ENCODE measurements at regions not wholly inside any gene's neighbourhood (a gene's known extent, or its start where the extent isn't known, plus 50 kb on each side); places are given as distances from the start of the nearest gene placed in this dataset.
A peak's percentile ranks its signal among the peaks of the same experiment; 100 is the strongest.

- Histone ChIP-seq H3K36me3 (no peaks in the 10 kb centered on the region), H3K4me1 (no peaks in the 10 kb centered on the region), H3K9me3 (replicated peaks) (no peaks in the 10 kb centered on the region), H3K27ac (replicated peaks) (no peak overlapping the region), H3K27me3 (ENCODE audit: low read depth) (peaks cover 5% of the 10 kb centered on the region), H3K4me3 (no peak overlapping the region)
- no peak for TF ChIP-seq CTCF (IDR thresholded peaks at IDR 0.05; ENCODE audit: borderline replicate concordance)
- no peak for DNase-seq
- intact Hi-C loops (cut with micrococcal nuclease), result no loop called here
Measured at GRCh38 chr11:128022761-128023160, 564.6 kb downstream of the ETS1 start.

- no peak for DNase-seq
- H3K27ac ChIP-seq (replicated peaks), result no peak overlapping the region
- H3K4me1 ChIP-seq, result no peaks in the 10 kb centered on the region
- no peak for TF ChIP-seq CTCF (IDR thresholded peaks at IDR 0.05; ENCODE audit: borderline replicate concordance)
- no peaks in the 10 kb centered on the region for H3K36me3 ChIP-seq
- intact Hi-C loops (cut with micrococcal nuclease), result no loop called here
- H3K4me3 ChIP-seq, result no peak overlapping the region
- no peaks in the 10 kb centered on the region for H3K9me3 ChIP-seq (replicated peaks)
- H3K27me3 ChIP-seq (ENCODE audit: low read depth), result peaks cover 5% of the 10 kb centered on the region
Measured at GRCh38 chr11:128022007-128022368, 565.4 kb downstream of the ETS1 start.

DNA sequence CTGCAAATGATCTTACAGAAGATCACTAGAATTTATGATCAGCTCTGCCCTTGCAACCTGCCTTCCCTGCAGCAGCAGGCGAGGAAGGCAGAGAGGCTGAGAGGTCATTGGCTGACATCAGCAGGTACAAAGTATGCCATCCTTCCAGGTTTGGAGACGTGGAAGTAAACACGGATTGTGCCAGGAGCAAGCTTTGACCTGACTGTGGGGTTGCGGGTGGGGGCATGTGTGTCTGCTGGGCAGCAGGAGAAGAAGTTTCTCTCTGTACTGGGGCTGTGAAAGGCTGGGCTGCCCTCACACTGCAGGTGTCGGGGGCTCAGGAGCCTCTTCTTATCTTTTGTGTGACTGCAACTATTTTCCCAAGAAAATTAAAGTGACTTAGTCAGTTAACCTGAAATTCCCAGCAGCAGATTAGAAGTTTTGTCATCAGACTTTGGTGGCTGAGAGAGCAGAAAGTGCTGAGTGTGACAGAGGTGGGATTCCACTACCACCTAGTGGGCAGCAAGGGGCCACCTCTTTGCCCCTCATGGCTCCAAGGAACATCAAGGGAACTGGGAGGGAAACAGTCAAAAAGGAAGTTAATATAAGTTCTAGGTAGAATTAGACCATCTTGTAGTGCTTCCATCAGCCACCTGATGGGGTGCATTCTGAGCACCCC is 565.9 kb downstream of the ETS1 start:
- DNase-seq, result no peak
- intact Hi-C loops (cut with micrococcal nuclease), result no loop called here
- Histone ChIP-seq H3K9me3 (replicated peaks) (no peaks in the 10 kb centered on the region), H3K27ac (replicated peaks) (no peak overlapping the region), H3K27me3 (ENCODE audit: low read depth) (peaks cover 5% of the 10 kb centered on the region), H3K4me3 (no peak overlapping the region), H3K4me1 (no peaks in the 10 kb centered on the region), H3K36me3 (no peaks in the 10 kb centered on the region)
- TF ChIP-seq CTCF (IDR thresholded peaks at IDR 0.05; ENCODE audit: borderline replicate concordance), result peak; percentile 33

DNA sequence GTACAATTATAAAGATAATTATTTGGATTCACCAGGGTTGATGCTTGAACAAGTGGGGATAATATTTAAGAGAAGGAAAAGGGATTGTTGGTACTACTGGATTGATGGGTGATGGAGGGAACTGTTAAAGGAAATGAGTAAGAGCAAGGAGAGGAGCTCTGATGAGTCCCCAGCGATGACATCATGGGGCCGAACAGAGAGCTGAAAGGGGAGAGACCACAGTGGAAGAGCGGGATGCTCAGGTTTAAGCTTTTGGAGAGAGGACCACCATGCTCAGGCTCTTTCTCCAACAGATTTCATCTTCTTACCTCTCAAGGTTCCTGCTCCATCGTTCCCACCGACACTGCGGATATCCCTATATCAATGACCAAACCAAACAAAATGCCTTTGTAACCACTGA is 568.7 kb downstream of the ETS1 start:
- no peak overlapping the region for H3K4me3 ChIP-seq
- no peaks in the 10 kb centered on the region for H3K27me3 ChIP-seq (ENCODE audit: low read depth)
- TF ChIP-seq CTCF (IDR thresholded peaks at IDR 0.05; ENCODE audit: borderline replicate concordance), result no peak
- no peaks in the 10 kb centered on the region for H3K36me3 ChIP-seq
- H3K9me3 ChIP-seq (replicated peaks), result no peaks in the 10 kb centered on the region
- no peak for DNase-seq
- no peak overlapping the region for H3K27ac ChIP-seq (replicated peaks)
- H3K4me1 ChIP-seq, result no peaks in the 10 kb centered on the region
- intact Hi-C loops (cut with micrococcal nuclease), result no loop called here

- H3K4me1 ChIP-seq, result no peaks in the 10 kb centered on the region
- intact Hi-C loops (cut with micrococcal nuclease), result no loop called here
- no peaks in the 10 kb centered on the region for H3K36me3 ChIP-seq
- DNase-seq, result no peak
- no peak overlapping the region for H3K27ac ChIP-seq (replicated peaks)
- no peak for TF ChIP-seq CTCF (IDR thresholded peaks at IDR 0.05; ENCODE audit: borderline replicate concordance)
- peaks cover 35% of the 10 kb centered on the region for H3K9me3 ChIP-seq (replicated peaks)
- no peaks in the 10 kb centered on the region for H3K27me3 ChIP-seq (ENCODE audit: low read depth)
- H3K4me3 ChIP-seq, result no peak overlapping the region
Measured at GRCh38 chr11:128005562-128005961, 581.8 kb downstream of the ETS1 start.

Data from left ventricle myocardium inferior (tissue), 1 donor.